Activated T-helper 2 cell treated with anti-CD3 and anti-CD28 coated beads, Interferon-gamma antibody, Interleukin-2, Interleukin-4, amounts not matched to agents 10 μg/mL and 5 μg/mL and 100 μg/mL, durations not matched to agents 14 hours and 24 hours and 36 hours (primary cell): ENCODE measurements at regions not wholly inside any gene's neighbourhood (a gene's known extent, or its start where the extent isn't known, plus 50 kb on each side); places are given as distances from the start of the nearest gene placed in this dataset.
"Not testable (repeated sequence)": the region's sequence is repeated elsewhere in the genome, so short reads cannot be mapped to it uniquely, and the experiment has no call there.

ENCODE experiments used
- DNase-seq: peaks from one replicate; pipeline ENCODE4 v3.0.0; 2021; ENCODE audit warnings: low spot score
- H3K27ac Mint-ChIP-seq: one replicate; pipeline ENCODE4 v1.8.0; 2021; ENCODE audit warnings: mixed read lengths
- H3K27me3 Mint-ChIP-seq: one replicate; pipeline ENCODE4 v1.8.0; 2021; ENCODE audit warnings: low read depth, mixed read lengths
- H3K36me3 Mint-ChIP-seq: one replicate; pipeline ENCODE4 v1.8.0; 2021; ENCODE audit warnings: low read depth, mixed read lengths
- H3K4me1 Mint-ChIP-seq: one replicate; pipeline ENCODE4 v1.8.0; 2021; ENCODE audit warnings: low read depth, mixed read lengths
- H3K4me3 Mint-ChIP-seq: one replicate; pipeline ENCODE4 v1.8.0; 2021; ENCODE audit warnings: low read depth, mild to moderate bottlenecking, moderate library complexity, mixed read lengths
- H3K9me3 Mint-ChIP-seq: one replicate; pipeline ENCODE4 v1.8.0; 2021; ENCODE audit warnings: mixed read lengths
- intact Hi-C: fragments of 100-400 bp; cut with micrococcal nuclease; formaldehyde crosslinking; loops from one replicate; pipeline ENCODE4 v1.15.1; 2023

GRCh38 chr4:66956426-66956825 lies 588.9 kb downstream of the CENPC start:
- peaks cover 7% of the 10 kb centered on the region for H3K9me3 Mint-ChIP-seq
- no peaks in the 10 kb centered on the region for H3K4me1 Mint-ChIP-seq
- H3K27ac Mint-ChIP-seq, result no peak overlapping the region
- no peak for DNase-seq
- no peak overlapping the region for H3K4me3 Mint-ChIP-seq
- no peaks in the 10 kb centered on the region for H3K27me3 Mint-ChIP-seq
- intact Hi-C loops, result no loop called here
- no peaks in the 10 kb centered on the region for H3K36me3 Mint-ChIP-seq

- Mint-ChIP-seq H3K27ac (no peak overlapping the region), H3K27me3 (no peaks in the 10 kb centered on the region), H3K4me1 (no peaks in the 10 kb centered on the region), H3K4me3 (no peak overlapping the region), H3K36me3 (no peaks in the 10 kb centered on the region), H3K9me3 (peaks cover 6% of the 10 kb centered on the region)
- intact Hi-C loops, result no loop called here
- DNase-seq, result no peak
These were observed 589.5 kb downstream of the CENPC start for GRCh38 chr4:66955784-66956183.

- Mint-ChIP-seq H3K9me3 (no peaks in the 10 kb centered on the region), H3K4me1 (no peaks in the 10 kb centered on the region), H3K36me3 (no peaks in the 10 kb centered on the region), H3K27ac (no peak overlapping the region), H3K4me3 (no peak overlapping the region), H3K27me3 (no peaks in the 10 kb centered on the region)
- no peak for DNase-seq
- intact Hi-C loops, result no loop called here
These were observed 595.9 kb downstream of the CENPC start for GRCh38 chr4:66949419-66949818.

GRCh38 chr4:66946761-66947160 lies 598.5 kb downstream of the CENPC start:
- Mint-ChIP-seq H3K4me3 (no peak overlapping the region), H3K36me3 (no peaks in the 10 kb centered on the region), H3K4me1 (no peaks in the 10 kb centered on the region), H3K9me3 (no peaks in the 10 kb centered on the region), H3K27me3 (no peaks in the 10 kb centered on the region), H3K27ac (no peak overlapping the region)
- intact Hi-C loops, result no loop called here
- no peak for DNase-seq

- intact Hi-C loops, result no loop called here
- Mint-ChIP-seq H3K4me3 (no peak overlapping the region), H3K27ac (no peak overlapping the region), H3K27me3 (no peaks in the 10 kb centered on the region), H3K36me3 (no peaks in the 10 kb centered on the region), H3K9me3 (no peaks in the 10 kb centered on the region), H3K4me1 (no peaks in the 10 kb centered on the region)
- no peak for DNase-seq
These were observed 602.2 kb downstream of the CENPC start for GRCh38 chr4:66943112-66943511.

GRCh38 chr4:66931981-66932380 lies 613.3 kb downstream of the CENPC start:
- H3K9me3 Mint-ChIP-seq, DNase-seq, H3K36me3 Mint-ChIP-seq, H3K27me3 Mint-ChIP-seq, H3K27ac Mint-ChIP-seq, H3K4me1 Mint-ChIP-seq, H3K4me3 Mint-ChIP-seq, intact Hi-C loops: not testable (repeated sequence)

- DNase-seq, result no peak
- H3K27ac Mint-ChIP-seq, result no peak overlapping the region
- no peak overlapping the region for H3K4me3 Mint-ChIP-seq
- H3K9me3 Mint-ChIP-seq, result no peaks in the 10 kb centered on the region
- intact Hi-C loops, result no loop called here
- no peaks in the 10 kb centered on the region for H3K36me3 Mint-ChIP-seq
- no peaks in the 10 kb centered on the region for H3K27me3 Mint-ChIP-seq
- H3K4me1 Mint-ChIP-seq, result no peaks in the 10 kb centered on the region
These were observed 615.1 kb downstream of the CENPC start for GRCh38 chr4:66930206-66930605.

- intact Hi-C loops, result no loop called here
- no peak overlapping the region for H3K4me3 Mint-ChIP-seq
- H3K27ac Mint-ChIP-seq, result no peak overlapping the region
- DNase-seq, result no peak
- H3K9me3 Mint-ChIP-seq, result no peaks in the 10 kb centered on the region
- H3K4me1 Mint-ChIP-seq, result no peaks in the 10 kb centered on the region
- H3K27me3 Mint-ChIP-seq, result no peaks in the 10 kb centered on the region
- H3K36me3 Mint-ChIP-seq, result no peaks in the 10 kb centered on the region
These were observed 615.6 kb downstream of the CENPC start for GRCh38 chr4:66929748-66930147.

- H3K4me1 Mint-ChIP-seq, H3K36me3 Mint-ChIP-seq, intact Hi-C loops, H3K9me3 Mint-ChIP-seq, DNase-seq, H3K27me3 Mint-ChIP-seq, H3K4me3 Mint-ChIP-seq, H3K27ac Mint-ChIP-seq: not testable (repeated sequence)
These were observed 616.4 kb downstream of the CENPC start for GRCh38 chr4:66928881-66929280.

- no peak for DNase-seq
- peaks cover 3% of the 10 kb centered on the region for H3K9me3 Mint-ChIP-seq
- no peak overlapping the region for H3K27ac Mint-ChIP-seq
- H3K4me3 Mint-ChIP-seq, result no peak overlapping the region
- H3K4me1 Mint-ChIP-seq, result no peaks in the 10 kb centered on the region
- no peaks in the 10 kb centered on the region for H3K36me3 Mint-ChIP-seq
- H3K27me3 Mint-ChIP-seq, result no peaks in the 10 kb centered on the region
- intact Hi-C loops, result no loop called here
These were observed 617.4 kb downstream of the CENPC start for GRCh38 chr4:66927937-66928336.

GRCh38 chr4:66926687-66927086 lies 618.6 kb downstream of the CENPC start:
- no peak for DNase-seq
- intact Hi-C loops, result no loop called here
- no peak overlapping the region for H3K4me3 Mint-ChIP-seq

GRCh38 chr4:66923081-66923865 lies 622.0 kb downstream of the CENPC start:
- H3K27ac Mint-ChIP-seq, result no peak overlapping the region
- no peaks in the 10 kb centered on the region for H3K4me1 Mint-ChIP-seq
- no peak for DNase-seq
- H3K9me3 Mint-ChIP-seq, result peaks cover 3% of the 10 kb centered on the region
- intact Hi-C loops, result no loop called here
- no peaks in the 10 kb centered on the region for H3K36me3 Mint-ChIP-seq
- H3K27me3 Mint-ChIP-seq, result no peaks in the 10 kb centered on the region
- no peak overlapping the region for H3K4me3 Mint-ChIP-seq

More at GRCh38 chr4:66926687-66927086, 618.6 kb downstream of the CENPC start:
- H3K36me3 Mint-ChIP-seq, result no peaks in the 10 kb centered on the region
- no peaks in the 10 kb centered on the region for H3K4me1 Mint-ChIP-seq
- H3K27ac Mint-ChIP-seq, result no peak overlapping the region
- H3K27me3 Mint-ChIP-seq, result no peaks in the 10 kb centered on the region
- peaks cover 3% of the 10 kb centered on the region for H3K9me3 Mint-ChIP-seq

- Mint-ChIP-seq H3K4me1 (no peaks in the 10 kb centered on the region), H3K4me3 (no peak overlapping the region), H3K9me3 (peaks cover 3% of the 10 kb centered on the region), H3K36me3 (no peaks in the 10 kb centered on the region), H3K27ac (no peak overlapping the region), H3K27me3 (no peaks in the 10 kb centered on the region)
- intact Hi-C loops, result no loop called here
- no peak for DNase-seq
These were observed 623.9 kb downstream of the CENPC start for GRCh38 chr4:66921433-66921832.

GRCh38 chr4:66920514-66920913 lies 624.8 kb downstream of the CENPC start:
- Mint-ChIP-seq H3K27ac (no peak overlapping the region), H3K4me3 (no peak overlapping the region), H3K9me3 (peaks cover 3% of the 10 kb centered on the region), H3K27me3 (no peaks in the 10 kb centered on the region), H3K36me3 (no peaks in the 10 kb centered on the region), H3K4me1 (no peaks in the 10 kb centered on the region)
- intact Hi-C loops, result no loop called here
- DNase-seq, result no peak
